ENCODE measurements at regions not wholly inside any gene's neighbourhood (a gene's known extent, or its start where the extent isn't known, plus 50 kb on each side); places are given as distances from the start of the nearest gene placed in this dataset.

- Histone ChIP-seq H3K4me3 (ENCODE audit: low read length in 2 of 2) (no peak overlapping the region), H3K27me3 (ENCODE audit: control insufficient read depth in 1 of 2, insufficient read depth in 2 of 2, low read length in 1 of 2) (peaks cover 0 to 1% of the 10 kb centered on the region in 2 donors), H3K27ac (ENCODE audit: low read depth in 1 of 2, low read length in 2 of 2) (no peak overlapping the region), H3K36me3 (ENCODE audit: control insufficient read depth in 1 of 2, insufficient read depth in 2 of 2, low read length in 1 of 2) (no peaks in the 10 kb centered on the region), H3K9me3 (ENCODE audit: control insufficient read depth, low read length) (no peaks in the 10 kb centered on the region), H3K4me1 (ENCODE audit: control insufficient read depth in 1 of 2, insufficient read depth in 2 of 2, low read length in 2 of 2) (no peaks in the 10 kb centered on the region)
- WGBS, 2 donors, result 67 to 69% methylated on average over 3 of the region's 3 CpGs
- ATAC-seq (ENCODE audit: low FRiP score) (no peak), DNase-seq (no peak)
- intact Hi-C loops (cut with DNase I), result no loop called here
These were observed 82.9 kb downstream of the ELOVL4 start for GRCh38 chr6:79864421-79864820.

DNA sequence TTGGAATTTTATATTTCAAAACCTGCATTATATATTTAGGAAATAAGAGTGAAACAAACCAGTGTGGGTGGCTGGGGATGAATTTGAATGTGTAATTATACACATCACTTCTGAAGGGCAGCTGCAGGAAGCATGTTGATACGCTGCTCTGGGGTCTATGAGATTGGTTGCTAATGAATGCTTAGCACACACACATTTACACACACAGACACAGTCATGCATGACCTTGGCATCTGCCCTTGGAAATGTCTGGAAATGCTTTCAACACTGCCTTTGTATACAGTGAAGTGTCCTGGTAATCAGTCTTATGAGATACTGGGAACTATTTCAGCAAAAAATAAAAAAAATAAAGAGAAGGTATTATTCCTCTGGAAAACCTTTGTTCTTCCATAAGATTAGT, 83.4 kb downstream of the ELOVL4 start:
- Histone ChIP-seq H3K4me3 (ENCODE audit: low read length in 2 of 2) (no peak overlapping the region), H3K27me3 (ENCODE audit: control insufficient read depth in 1 of 2, insufficient read depth in 2 of 2, low read length in 1 of 2) (peaks cover 0 to 1% of the 10 kb centered on the region in 2 donors), H3K36me3 (ENCODE audit: control insufficient read depth in 1 of 2, insufficient read depth in 2 of 2, low read length in 1 of 2) (no peaks in the 10 kb centered on the region), H3K27ac (ENCODE audit: low read depth in 1 of 2, low read length in 2 of 2) (no peak overlapping the region), H3K4me1 (ENCODE audit: control insufficient read depth in 1 of 2, insufficient read depth in 2 of 2, low read length in 2 of 2) (no peaks in the 10 kb centered on the region), H3K9me3 (ENCODE audit: control insufficient read depth, low read length) (no peaks in the 10 kb centered on the region)
- WGBS, 2 donors, result 77 to 82% methylated on average over 1 of the region's 1 CpG
- DNase-seq (no peak), ATAC-seq (ENCODE audit: low FRiP score) (no peak)
- intact Hi-C loops (cut with DNase I), result no loop called here

DNA sequence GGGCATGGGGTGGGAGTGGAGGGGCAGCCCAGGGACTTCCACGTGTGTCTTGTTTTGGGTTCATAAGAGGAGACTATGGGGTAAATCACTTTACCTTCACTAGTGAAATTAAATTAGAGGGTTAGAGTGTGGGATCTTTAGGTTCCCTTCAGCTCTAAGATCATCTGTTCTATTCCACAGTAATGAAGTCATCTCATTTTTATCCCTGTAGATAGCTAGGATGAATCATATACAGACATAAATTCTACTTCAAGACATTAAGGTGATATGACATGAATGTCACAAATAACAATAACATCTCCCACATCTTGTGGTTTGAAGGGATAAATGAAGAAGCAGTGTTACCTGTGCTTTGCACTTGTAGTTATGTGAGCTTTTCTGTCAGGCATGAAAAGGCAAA, 83.8 kb downstream of the ELOVL4 start:
- H3K9me3 ChIP-seq (ENCODE audit: control insufficient read depth, low read length), result no peaks in the 10 kb centered on the region
- peaks cover 0 to 1% of the 10 kb centered on the region in 2 donors for H3K27me3 ChIP-seq (ENCODE audit: control insufficient read depth in 1 of 2, insufficient read depth in 2 of 2, low read length in 1 of 2)
- H3K36me3 ChIP-seq (ENCODE audit: control insufficient read depth in 1 of 2, insufficient read depth in 2 of 2, low read length in 1 of 2), result no peaks in the 10 kb centered on the region
- no peak for DNase-seq
- no peaks in the 10 kb centered on the region for H3K4me1 ChIP-seq (ENCODE audit: control insufficient read depth in 1 of 2, insufficient read depth in 2 of 2, low read length in 2 of 2)
- H3K27ac ChIP-seq (ENCODE audit: low read depth in 1 of 2, low read length in 2 of 2), result no peak overlapping the region
- H3K4me3 ChIP-seq (ENCODE audit: low read length in 2 of 2), result no peak overlapping the region
- no peak for ATAC-seq (ENCODE audit: low FRiP score)
- 82 to 91% methylated on average over 1 of the region's 1 CpG for WGBS, 2 donors
- intact Hi-C loops (cut with DNase I), result no loop called here

- H3K9me3 ChIP-seq (ENCODE audit: control insufficient read depth, low read length), result no peaks in the 10 kb centered on the region
- H3K27me3 ChIP-seq (ENCODE audit: control insufficient read depth in 1 of 2, insufficient read depth in 2 of 2, low read length in 1 of 2), result peaks cover 0 to 1% of the 10 kb centered on the region in 2 donors
- intact Hi-C loops (cut with DNase I), result no loop called here
- H3K36me3 ChIP-seq (ENCODE audit: control insufficient read depth in 1 of 2, insufficient read depth in 2 of 2, low read length in 1 of 2), result no peaks in the 10 kb centered on the region
- ATAC-seq (ENCODE audit: low FRiP score) (no peak), DNase-seq (no peak)
- no peak overlapping the region for H3K27ac ChIP-seq (ENCODE audit: low read depth in 1 of 2, low read length in 2 of 2)
- no peaks in the 10 kb centered on the region for H3K4me1 ChIP-seq (ENCODE audit: control insufficient read depth in 1 of 2, insufficient read depth in 2 of 2, low read length in 2 of 2)
- no peak overlapping the region for H3K4me3 ChIP-seq (ENCODE audit: low read length in 2 of 2)
- WGBS, 2 donors, result 72 to 88% methylated on average over 1 of the region's 1 CpG
These were observed 84.6 kb downstream of the ELOVL4 start for GRCh38 chr6:79862711-79863110.

DNA sequence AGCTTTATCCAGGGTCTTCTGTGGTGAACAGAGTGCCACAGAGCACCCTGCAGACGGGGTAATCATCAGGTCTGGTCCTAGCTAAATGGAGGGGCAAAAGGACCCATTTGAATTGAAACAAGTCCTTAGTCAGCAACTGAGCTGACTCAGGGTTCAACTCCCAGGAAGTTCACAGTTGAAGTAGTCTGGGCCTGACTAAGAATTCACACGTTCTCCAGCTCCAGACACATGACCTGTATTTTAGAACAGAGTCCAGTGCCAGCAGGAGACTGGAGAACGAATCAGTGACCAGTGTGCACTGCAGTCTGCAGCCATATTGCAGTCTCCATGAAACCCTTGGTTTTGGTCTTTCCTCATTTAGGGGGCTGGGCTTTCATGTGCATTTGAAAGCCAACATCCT, 85.2 kb downstream of the ELOVL4 start:
- Histone ChIP-seq H3K9me3 (ENCODE audit: control insufficient read depth, low read length) (no peaks in the 10 kb centered on the region), H3K27me3 (ENCODE audit: control insufficient read depth in 1 of 2, insufficient read depth in 2 of 2, low read length in 1 of 2) (peaks cover 0 to 1% of the 10 kb centered on the region in 2 donors), H3K36me3 (ENCODE audit: control insufficient read depth in 1 of 2, insufficient read depth in 2 of 2, low read length in 1 of 2) (no peaks in the 10 kb centered on the region), H3K27ac (ENCODE audit: low read depth in 1 of 2, low read length in 2 of 2) (no peak overlapping the region), H3K4me3 (ENCODE audit: low read length in 2 of 2) (no peak overlapping the region), H3K4me1 (ENCODE audit: control insufficient read depth in 1 of 2, insufficient read depth in 2 of 2, low read length in 2 of 2) (no peaks in the 10 kb centered on the region)
- DNase-seq, result no peak
- 68 to 69% methylated on average over 3 of the region's 3 CpGs for WGBS, 2 donors
- intact Hi-C loops (cut with DNase I), result no loop called here
- ATAC-seq (ENCODE audit: low FRiP score), result no peak

DNA sequence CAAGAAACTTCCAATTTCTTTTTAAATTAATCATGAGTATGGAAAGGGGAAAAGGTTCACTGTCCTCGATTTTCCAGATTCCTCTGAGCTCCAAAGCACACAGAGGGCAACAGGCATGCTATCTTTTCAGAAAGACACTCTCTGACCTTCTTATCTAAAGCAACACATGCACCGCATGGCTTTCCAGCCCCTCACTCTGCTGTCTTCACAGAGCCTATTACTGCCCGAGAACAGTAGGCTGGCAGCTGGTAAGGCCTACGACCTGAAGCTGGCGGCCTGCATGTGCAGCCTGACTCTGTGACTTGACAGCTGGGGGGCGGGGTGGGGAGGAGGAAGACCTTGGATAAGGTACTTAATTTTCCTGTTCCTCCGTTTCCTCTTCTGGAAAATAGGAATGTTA, 86.3 kb downstream of the ELOVL4 start:
- Histone ChIP-seq H3K27me3 (ENCODE audit: control insufficient read depth in 1 of 2, insufficient read depth in 2 of 2, low read length in 1 of 2) (peaks cover 0 to 1% of the 10 kb centered on the region in 2 donors), H3K9me3 (ENCODE audit: control insufficient read depth, low read length) (no peaks in the 10 kb centered on the region), H3K36me3 (ENCODE audit: control insufficient read depth in 1 of 2, insufficient read depth in 2 of 2, low read length in 1 of 2) (no peaks in the 10 kb centered on the region), H3K4me1 (ENCODE audit: control insufficient read depth in 1 of 2, insufficient read depth in 2 of 2, low read length in 2 of 2) (no peaks in the 10 kb centered on the region), H3K4me3 (ENCODE audit: low read length in 2 of 2) (no peak overlapping the region), H3K27ac (ENCODE audit: low read depth in 1 of 2, low read length in 2 of 2) (no peak overlapping the region)
- intact Hi-C loops (cut with DNase I), result no loop called here
- DNase-seq, result no peak
- ATAC-seq (ENCODE audit: low FRiP score), result no peak
- WGBS, 2 donors, result 69 to 75% methylated on average over 7 of the region's 7 CpGs

DNA sequence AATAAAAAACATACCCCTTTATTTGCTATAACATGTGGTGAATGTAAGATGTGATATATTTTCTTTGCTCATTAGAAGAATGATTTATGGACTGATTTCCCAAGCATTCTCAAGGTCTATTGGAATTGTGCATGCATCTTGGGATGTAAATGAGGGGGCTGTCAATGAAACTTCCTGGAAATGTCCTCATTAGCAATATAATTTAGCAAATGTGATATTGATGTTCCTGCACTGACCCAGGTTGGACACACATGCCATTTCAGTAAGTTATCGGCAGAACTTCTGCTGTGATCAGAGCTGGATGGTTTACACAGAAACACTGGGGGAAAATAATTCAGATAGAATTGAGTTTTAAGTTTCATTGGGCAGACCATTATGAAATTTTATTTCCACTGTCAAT, 99.9 kb downstream of the ELOVL4 start:
- Histone ChIP-seq H3K27ac (ENCODE audit: low read depth in 1 of 2, low read length in 2 of 2) (no peak overlapping the region), H3K9me3 (ENCODE audit: control insufficient read depth, low read length) (peaks cover 2% of the 10 kb centered on the region), H3K4me1 (ENCODE audit: control insufficient read depth in 1 of 2, insufficient read depth in 2 of 2, low read length in 2 of 2) (no peaks in the 10 kb centered on the region), H3K27me3 (ENCODE audit: control insufficient read depth in 1 of 2, insufficient read depth in 2 of 2, low read length in 1 of 2) (peaks cover 0 to 3% of the 10 kb centered on the region in 2 donors), H3K4me3 (ENCODE audit: low read length in 2 of 2) (peak overlapping the region in 1 of 2 donors; percentile 34), H3K36me3 (ENCODE audit: control insufficient read depth in 1 of 2, insufficient read depth in 2 of 2, low read length in 1 of 2) (no peaks in the 10 kb centered on the region)
- 75 to 77% methylated on average over 1 of the region's 1 CpG for WGBS, 2 donors
- no peak for DNase-seq
- ATAC-seq (ENCODE audit: low FRiP score), result no peak
- intact Hi-C loops (cut with DNase I), result no loop called here

- no peak overlapping the region for H3K4me3 ChIP-seq (ENCODE audit: low read length in 2 of 2)
- no peak overlapping the region for H3K27ac ChIP-seq (ENCODE audit: low read depth in 1 of 2, low read length in 2 of 2)
- DNase-seq (no peak), ATAC-seq (ENCODE audit: low FRiP score) (no peak)
- H3K27me3 ChIP-seq (ENCODE audit: control insufficient read depth in 1 of 2, insufficient read depth in 2 of 2, low read length in 1 of 2), result peaks cover 0 to 3% of the 10 kb centered on the region in 2 donors
- 86 to 88% methylated on average over 3 of the region's 3 CpGs for WGBS, 2 donors
- intact Hi-C loops (cut with DNase I), result no loop called here
- no peaks in the 10 kb centered on the region for H3K36me3 ChIP-seq (ENCODE audit: control insufficient read depth in 1 of 2, insufficient read depth in 2 of 2, low read length in 1 of 2)
- H3K4me1 ChIP-seq (ENCODE audit: control insufficient read depth in 1 of 2, insufficient read depth in 2 of 2, low read length in 2 of 2), result no peaks in the 10 kb centered on the region
- H3K9me3 ChIP-seq (ENCODE audit: control insufficient read depth, low read length), result peaks cover 6% of the 10 kb centered on the region
These were observed 104.8 kb downstream of the ELOVL4 start for GRCh38 chr6:79842376-79843040.

GRCh38 chr6:79841577-79842375, 105.6 kb downstream of the ELOVL4 start:
- intact Hi-C loops (cut with DNase I), result no loop called here
- H3K4me3 ChIP-seq (ENCODE audit: low read length in 2 of 2), result no peak overlapping the region
- DNase-seq (no peak), ATAC-seq (ENCODE audit: low FRiP score) (no peak)
- H3K36me3 ChIP-seq (ENCODE audit: control insufficient read depth in 1 of 2, insufficient read depth in 2 of 2, low read length in 1 of 2), result no peaks in the 10 kb centered on the region
- no peak overlapping the region for H3K27ac ChIP-seq (ENCODE audit: low read depth in 1 of 2, low read length in 2 of 2)
- H3K9me3 ChIP-seq (ENCODE audit: control insufficient read depth, low read length), result peaks cover 6% of the 10 kb centered on the region
- no peaks in the 10 kb centered on the region for H3K4me1 ChIP-seq (ENCODE audit: control insufficient read depth in 1 of 2, insufficient read depth in 2 of 2, low read length in 2 of 2)
- H3K27me3 ChIP-seq (ENCODE audit: control insufficient read depth in 1 of 2, insufficient read depth in 2 of 2, low read length in 1 of 2), result peaks cover 0 to 3% of the 10 kb centered on the region in 2 donors
- WGBS, 2 donors, result 63 to 65% methylated on average over 4 of the region's 4 CpGs

All from aorta (tissue), 5 donors.